K562 (cell line): ENCODE measurements at regions not wholly inside any gene's neighbourhood (a gene's known extent, or its start where the extent isn't known, plus 50 kb on each side); places are given as distances from the start of the nearest gene placed in this dataset.
"Not testable (repeated sequence)": the region's sequence is repeated elsewhere in the genome, so short reads cannot be mapped to it uniquely, and the experiment has no call there.

Experiments used
- ATAC-seq: fragments of 200-7000 bp; cut with Tn5 transposase; 3 replicates; pipeline ENCODE4 v1.9.1; 2020; ENCODE audit warnings: moderate library complexity
- BruUV-seq: library from RNA; stranded (reverse); fragments of 400-500 nt; replicated peaks from 2 replicates; lab custom pipeline; 2021; lab: Mats Ljungman, UMichigan
- CTCF ChIA-PET: fragments of 300-600 bp; formaldehyde crosslinking; extraction: SDS; loops from one replicate; lab custom pipeline; 2021; ENCODE audit warnings: low intra/inter-chr PET ratio; lab: Yijun Ruan, JAX
- POLR2A ChIA-PET: fragments of 300-600, 350-650 bp; sonication (Branson Sonifier 250); formaldehyde crosslinking; extraction: SDS; loops from one replicate; lab custom pipeline; 2021; ENCODE audit warnings: antibody characterized with exemption, inconsistent platforms; lab: Yijun Ruan, JAX
- DNase-seq, 4 experiments: peaks; one replicate each; pipeline versions ENCODE4 v3.0.0 to v3.0.0-alpha.2; 2011 to 2018; ENCODE audit warnings: low spot score in 3 of 4, mixed read lengths in 3 of 4; ENCODE audit errors: extremely low read depth in 1 of 4
- FAIRE-seq: peaks from 2 replicates; lab custom pipeline; 2011; peaks lifted over from hg19 to GRCh38; lab: Jason Lieb, UNC
- H2AFZ ChIP-seq: 2 replicates; pipeline ENCODE4 v1.6.0; 2011; ENCODE audit warnings: low read depth, low read length, control low read depth, inconsistent platforms
- H3K27ac ChIP-seq: fragments of 200-600 bp; 3 replicates; pipeline ENCODE4 v1.8.0; 2011; ENCODE audit warnings: low read depth, mild to moderate bottlenecking, control low read depth, inconsistent platforms, low read length, moderate library complexity, mixed read lengths; ENCODE audit errors: extremely low read depth
- H3K27me3 ChIP-seq, 2 experiments: fragments of 300-600 bp in 1 of 2; 2 replicates in 1 of 2; 3 replicates in 1 of 2; pipeline versions ENCODE4 v1.6.0 to v1.8.0; 2011; ENCODE audit warnings: inconsistent platforms in 2 of 2, low read length in 2 of 2, mild to moderate bottlenecking in 1 of 2, mixed read lengths in 1 of 2, moderate library complexity in 1 of 2; ENCODE audit not compliant: control insufficient read depth in 2 of 2, insufficient read depth in 2 of 2
- H3K36me3 ChIP-seq: fragments of 300-600 bp; 3 replicates; pipeline ENCODE4 v1.8.0; 2011; ENCODE audit warnings: mild to moderate bottlenecking, low read length, inconsistent platforms; ENCODE audit not compliant: control insufficient read depth, insufficient read depth
- H3K4me1 ChIP-seq, 2 experiments: fragments of 200-600 bp in 1 of 2; replicated peaks in 1 of 2; 2 replicates in 1 of 2; 3 replicates in 1 of 2; pipeline versions ENCODE4 v1.5.1 to v1.8.0; 2011; ENCODE audit warnings: inconsistent platforms in 2 of 2, low read length in 2 of 2, mild to moderate bottlenecking in 1 of 2, mixed read lengths in 1 of 2, moderate library complexity in 1 of 2; ENCODE audit not compliant: control insufficient read depth in 2 of 2, insufficient read depth in 2 of 2
- H3K4me2 ChIP-seq: 2 replicates; pipeline ENCODE4 v1.6.1; 2011; ENCODE audit warnings: low read length, control low read depth, inconsistent platforms, mixed read lengths; ENCODE audit not compliant: insufficient read depth
- H3K4me3 ChIP-seq: fragments of 200-600 bp; sonication (generic), shearing (Covaris generic); 2 replicates; pipeline ENCODE4 v1.5.1; 2016; ENCODE audit warnings: control low read depth, inconsistent platforms
- H3K79me2 ChIP-seq: fragments of 200-600 bp; 3 replicates; pipeline ENCODE4 v1.8.0; 2011; ENCODE audit warnings: low read length, inconsistent platforms; ENCODE audit not compliant: control insufficient read depth, insufficient read depth
- H3K9ac ChIP-seq, 2 experiments: 2 replicates each; pipeline versions ENCODE4 v1.6.0 to v1.6.1; 2011; ENCODE audit warnings: low read depth in 2 of 2, low read length in 2 of 2, control low read depth in 1 of 2, inconsistent platforms in 1 of 2, mild to moderate bottlenecking in 1 of 2, mixed read lengths in 1 of 2; ENCODE audit not compliant: insufficient read depth in 1 of 2
- H3K9me1 ChIP-seq: one replicate; pipeline ENCODE4 v1.6.0; 2011; ENCODE audit warnings: inconsistent platforms, mild to moderate bottlenecking, low read length, moderate library complexity; ENCODE audit not compliant: control insufficient read depth, insufficient read depth
- H3K9me3 ChIP-seq: replicated peaks from 2 replicates; pipeline ENCODE4 v1.5.1; 2011; ENCODE audit warnings: low read depth, low read length, inconsistent platforms; ENCODE audit not compliant: control insufficient read depth, insufficient read depth
- H4K20me1 ChIP-seq: replicated peaks from 2 replicates; pipeline ENCODE4 v1.6.1; 2011; ENCODE audit warnings: low read length, inconsistent platforms, mixed read lengths; ENCODE audit not compliant: control insufficient read depth, insufficient read depth
- KDM5B ChIP-seq: fragments of 200-600 bp; sonication (generic); IDR thresholded peaks from 2 replicates; pipeline ENCODE4 v1.6.1; 2012; ENCODE audit warnings: low read depth, mild to moderate bottlenecking, moderate library complexity, low read length, control low read depth, inconsistent platforms; ENCODE audit not compliant: insufficient replicate concordance
- ZNF76 ChIP-seq: fragments of 250-450 bp; sonication (Bioruptor Pico); IDR thresholded peaks from 2 replicates; pipeline ENCODE4 v1.4.0; 2020; ENCODE audit warnings: mild to moderate bottlenecking, moderate library complexity, borderline replicate concordance
- WGBS: fragments of 100-300 bp; shearing (Covaris generic); methylation state at CpG from one replicate; pipeline ENCODE4 v1.1.6; 2016; ENCODE audit warnings: low coverage, mixed read lengths; ENCODE audit not compliant: insufficient coverage; ENCODE audit errors: missing lambda C conversion rate; 5-methylcytosine and 5-hydroxymethylcytosine counted together
- in situ Hi-C: fragments of 300-500 bp; cut with MboI; formaldehyde crosslinking; loops from 4 replicates; pipeline ENCODE4 v1.15.0; 2018; ENCODE audit warnings: inconsistent platforms, mixed read lengths
- intact Hi-C: fragments of 100-400 bp; cut with micrococcal nuclease; formaldehyde crosslinking; loops from 2 replicates; pipeline ENCODE4 v1.14.2; 2022
- TF ChIP-seq, protein P1 (sequence below), 3 experiments: fragments of 200-800 bp in 1 of 3; sonication (Bioruptor generic) in 1 of 3; sonication (generic) in 1 of 3; formaldehyde crosslinking in 1 of 3; IDR thresholded peaks; 2 replicates each; pipeline versions ENCODE4 v1.6.1 to v1.8.0; 2016 to 2022; ENCODE audit warnings: mild to moderate bottlenecking in 2 of 3, missing compliant biosample characterization in 2 of 3, missing genetic modification characterization in 2 of 3, missing genetic modification reagents in 1 of 3

DNA sequence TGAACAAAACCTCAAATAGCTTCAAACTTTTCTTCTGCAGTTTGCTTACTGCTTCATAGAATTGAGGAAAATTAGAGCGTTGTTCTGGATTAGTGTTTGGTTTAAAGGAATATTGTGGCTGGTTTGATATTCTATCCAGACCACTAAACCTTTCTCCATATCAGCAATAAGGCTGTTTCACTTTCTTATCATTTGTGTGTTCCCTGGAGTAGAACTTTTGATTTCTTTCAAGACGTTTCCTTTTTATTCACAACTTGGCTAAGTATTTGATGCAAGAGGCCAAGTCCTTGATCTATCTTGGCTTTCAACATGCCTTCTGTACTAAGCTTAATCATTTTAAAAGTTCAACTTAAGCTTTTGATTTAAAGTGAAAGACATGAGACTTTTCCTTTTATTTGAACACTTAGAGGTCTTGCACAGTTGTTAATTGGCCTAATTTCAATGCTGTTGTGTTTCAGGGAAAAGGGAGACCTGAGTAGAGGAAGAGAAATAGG lies 359.1 kb downstream of the S1PR1 start:
- in situ Hi-C loops (no loop called here), intact Hi-C loops (no loop called here)
- TF ChIP-seq, protein P1, sequence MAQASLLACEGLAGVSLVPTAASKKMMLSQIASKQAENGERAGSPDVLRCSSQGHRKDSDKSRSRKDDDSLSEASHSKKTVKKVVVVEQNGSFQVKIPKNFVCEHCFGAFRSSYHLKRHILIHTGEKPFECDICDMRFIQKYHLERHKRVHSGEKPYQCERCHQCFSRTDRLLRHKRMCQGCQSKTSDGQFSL (CRISPR knock-in tag; IDR thresholded peaks at IDR 0.05): no peak
- TF ChIP-seq, protein P1 (tag; IDR thresholded peaks at IDR 0.05): no peak
- TF ChIP-seq ZNF76 (CRISPR knock-in tag) (no peak), KDM5B (no peak)
- H3K79me2 ChIP-seq: no peaks in the 10 kb centered on the region
- H3K9me3 ChIP-seq: no peaks in the 10 kb centered on the region
- no peak overlapping the region for H3K9ac ChIP-seq
- H4K20me1 ChIP-seq: no peaks in the 10 kb centered on the region
- FAIRE-seq (no peak), ATAC-seq (no peak), DNase-seq (no peak)
- BruUV-seq: no TSS peak
- ChIA-PET POLR2A (interaction anchor here (0.7 kb wide), 1 partner anchor 1776 kb away, joined by 3 read pairs; no protein-coding TSS in a partner anchor), CTCF (no interaction called here)
- H3K27me3 ChIP-seq: no peaks in the 10 kb centered on the region
- no peaks in the 10 kb centered on the region for H3K36me3 ChIP-seq
- no peak overlapping the region for H2AFZ ChIP-seq
- no peak overlapping the region for H3K27ac ChIP-seq
- no peaks in the 10 kb centered on the region for H3K4me1 ChIP-seq
- H3K4me2 ChIP-seq: no peak overlapping the region
- 5% methylated on average over 2 of the region's 2 CpGs for WGBS
- no peaks in the 10 kb centered on the region for H3K9me1 ChIP-seq
- H3K4me3 ChIP-seq: no peak overlapping the region

DNA sequence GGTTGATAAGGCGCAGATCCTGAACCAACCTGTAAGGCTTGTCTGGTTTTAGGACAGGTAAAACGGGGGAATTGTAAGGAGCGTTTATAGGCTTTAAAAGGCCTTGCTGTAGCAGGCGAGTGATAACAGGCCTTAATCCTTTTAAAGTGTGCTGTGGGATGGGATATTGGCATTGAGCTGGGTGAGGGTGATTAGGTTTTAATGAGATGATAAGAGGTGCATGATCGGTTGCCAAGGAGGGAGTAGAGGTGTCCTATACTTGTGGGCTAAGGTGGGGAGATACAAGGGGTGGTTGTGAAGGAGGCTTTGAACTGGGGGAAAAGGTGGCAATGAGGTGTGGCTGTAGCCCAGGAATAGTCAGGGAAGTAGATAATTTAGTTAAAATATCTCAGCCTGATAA lies 363.8 kb downstream of the S1PR1 start:
- FAIRE-seq, POLR2A ChIA-PET: not testable (repeated sequence)

More for the DNA sequence above, 363.8 kb downstream of the S1PR1 start:
- intact Hi-C loops, BruUV-seq, H3K27me3 ChIP-seq, CTCF ChIA-PET, H3K9ac ChIP-seq, in situ Hi-C loops, H3K36me3 ChIP-seq, H3K4me2 ChIP-seq, H2AFZ ChIP-seq, H3K4me1 ChIP-seq, H4K20me1 ChIP-seq, H3K9me1 ChIP-seq, ATAC-seq, H3K27ac ChIP-seq, DNase-seq, H3K9me3 ChIP-seq, H3K4me3 ChIP-seq, H3K79me2 ChIP-seq: not testable (repeated sequence)
- 2% methylated on average over 5 of the region's 5 CpGs for WGBS
